HG02678 (cell line): ENCODE measurements at regions not wholly inside any gene's neighbourhood (a gene's known extent, or its start where the extent isn't known, plus 50 kb on each side); places are given as distances from the start of the nearest gene placed in this dataset.

Experiments
- ATAC-seq: cut with Tn5 transposase; IDR thresholded peaks from one replicate; pipeline ENCODE4 v1.9.1; 2021; ENCODE audit warnings: mild to moderate bottlenecking, moderate library complexity; ENCODE audit not compliant: unreplicated experiment

- no peak for ATAC-seq
Measured at GRCh38 chr11:79786961-79787360, 346.1 kb upstream of the TENM4 start.

DNA sequence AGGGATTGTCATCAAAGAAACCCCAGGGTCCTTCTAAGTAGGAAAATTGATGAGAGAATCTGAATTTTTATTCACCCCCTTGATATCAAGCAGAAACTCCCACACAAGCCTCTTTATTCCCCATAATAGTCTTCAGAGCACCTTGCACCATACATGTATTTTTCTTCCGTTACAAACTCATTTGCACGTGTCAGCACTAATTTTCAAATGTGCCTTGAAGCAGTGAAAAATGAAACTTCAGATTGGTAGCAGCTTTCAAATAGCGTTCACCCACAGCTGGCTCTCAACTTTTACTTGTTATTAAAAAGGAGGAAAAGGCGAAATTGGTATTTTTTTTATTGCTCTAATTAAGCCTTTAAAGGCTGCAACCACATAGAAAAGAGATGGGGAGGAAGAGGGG is 343.0 kb upstream of the TENM4 start:
- no peak for ATAC-seq

DNA sequence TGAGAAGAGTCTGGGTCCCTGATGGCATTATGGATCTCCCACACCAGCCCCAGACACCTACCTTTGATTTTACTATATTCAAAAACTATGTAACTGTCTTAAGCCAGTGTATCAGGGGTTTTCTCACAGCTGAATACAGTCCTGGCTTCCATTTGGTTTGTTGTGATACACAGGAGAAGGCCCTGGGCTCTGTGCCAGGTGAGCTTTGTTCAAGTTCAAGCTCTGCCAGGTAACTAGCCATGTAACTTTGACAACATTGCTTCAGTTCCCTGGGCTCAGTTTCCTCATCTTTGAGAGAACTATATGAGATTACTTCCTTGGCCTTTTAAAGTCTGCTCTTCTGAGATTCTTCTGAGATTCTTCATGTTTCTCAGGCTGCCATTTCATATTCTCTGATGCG is 327.5 kb upstream of the TENM4 start:
- no peak for ATAC-seq

DNA sequence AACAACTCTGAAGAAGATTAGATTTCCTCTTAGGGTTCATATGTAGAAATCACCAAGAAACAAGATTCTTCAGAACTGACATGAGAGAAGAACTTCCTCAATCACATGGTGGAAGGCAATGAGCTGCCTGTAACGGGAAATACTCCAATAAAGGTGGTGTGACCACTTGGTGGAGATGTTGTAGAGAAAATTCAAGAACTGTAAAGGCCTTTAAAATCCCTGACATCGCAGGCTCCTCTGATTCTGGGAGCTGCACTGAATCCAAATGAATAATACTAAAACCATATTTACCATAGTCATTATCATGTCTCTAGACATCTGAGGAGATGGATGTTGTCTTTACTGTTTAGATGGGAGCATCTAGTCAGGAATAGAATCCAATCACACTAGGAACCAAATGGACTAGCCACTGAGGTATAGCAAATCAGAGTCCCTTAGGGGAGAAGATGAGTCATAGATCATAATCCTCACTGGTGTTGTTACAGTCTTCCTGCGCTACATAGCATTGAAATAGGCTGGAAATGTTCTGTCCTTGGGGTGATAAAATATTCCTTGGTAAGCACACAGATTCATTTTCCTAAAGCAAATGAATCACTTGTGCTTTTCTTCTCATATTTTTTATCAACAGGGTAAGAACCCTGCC is 321.6 kb upstream of the TENM4 start:
- no peak for ATAC-seq

DNA sequence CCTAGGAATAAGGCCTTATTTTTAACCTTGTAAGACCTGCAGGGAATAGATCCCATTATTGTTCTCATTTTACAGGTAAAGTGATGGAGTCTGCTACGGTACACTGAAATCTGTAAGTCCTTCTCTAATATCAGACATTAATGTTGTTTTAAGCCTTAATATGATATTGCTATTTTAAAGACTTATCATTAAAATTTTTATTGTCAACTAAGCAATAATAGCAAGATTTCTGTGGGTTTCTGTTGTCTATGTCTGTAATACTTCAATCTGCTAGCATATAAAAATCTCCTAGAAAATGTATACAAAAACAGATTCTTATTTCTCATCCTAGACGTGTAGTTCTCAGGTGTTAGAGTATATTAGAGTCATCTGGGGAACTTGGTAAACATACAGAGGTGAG is 317.5 kb upstream of the TENM4 start:
- no peak for ATAC-seq

GRCh38 chr11:79747406-79747805 is 306.6 kb upstream of the TENM4 start:
- no peak for ATAC-seq

- no peak for ATAC-seq
Measured at GRCh38 chr11:79744941-79745340, 304.1 kb upstream of the TENM4 start.

GRCh38 chr11:79742176-79742575 is 301.3 kb upstream of the TENM4 start:
- ATAC-seq, result no peak

- ATAC-seq, result no peak
Measured at GRCh38 chr11:79739591-79739990, 298.8 kb upstream of the TENM4 start.

DNA sequence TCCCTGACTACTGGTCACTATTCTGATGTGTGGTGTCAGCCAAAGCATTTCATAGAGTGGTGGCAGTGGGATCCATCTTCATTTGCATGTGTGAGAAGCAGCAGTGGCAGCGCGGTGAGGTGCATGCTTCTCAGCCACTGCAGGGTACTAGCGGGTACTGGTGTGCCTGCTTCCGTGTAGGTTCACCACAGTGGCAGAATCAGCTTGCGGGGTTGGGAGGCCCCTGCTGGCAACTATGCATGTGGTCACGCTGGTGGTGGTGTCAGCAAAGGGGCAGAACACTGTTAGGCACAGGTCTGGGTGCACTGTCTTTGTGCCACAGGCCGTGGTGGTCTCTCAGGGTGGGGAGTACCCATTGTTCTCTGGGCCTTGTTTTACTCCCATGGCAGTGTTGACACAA is 286.4 kb upstream of the TENM4 start:
- ATAC-seq, result no peak

DNA sequence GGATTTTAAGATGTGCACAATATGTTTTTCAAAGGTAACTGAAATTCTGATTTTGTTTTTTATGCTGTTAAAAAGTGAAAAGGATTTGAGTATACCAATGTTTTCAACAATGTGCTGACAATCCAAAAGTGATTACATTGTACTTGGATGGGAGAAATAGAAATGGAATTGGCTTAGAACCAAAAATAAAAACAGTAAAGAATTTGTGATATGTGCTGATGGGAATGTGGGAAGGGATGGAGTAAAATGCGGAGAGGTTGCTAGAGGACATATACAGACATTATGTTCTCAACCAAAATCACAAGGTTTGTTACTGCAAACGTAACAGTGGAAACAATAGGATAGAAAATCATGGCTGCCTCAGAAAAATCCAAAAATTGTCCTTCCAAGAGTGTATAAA is 279.3 kb upstream of the TENM4 start:
- ATAC-seq, result no peak

DNA sequence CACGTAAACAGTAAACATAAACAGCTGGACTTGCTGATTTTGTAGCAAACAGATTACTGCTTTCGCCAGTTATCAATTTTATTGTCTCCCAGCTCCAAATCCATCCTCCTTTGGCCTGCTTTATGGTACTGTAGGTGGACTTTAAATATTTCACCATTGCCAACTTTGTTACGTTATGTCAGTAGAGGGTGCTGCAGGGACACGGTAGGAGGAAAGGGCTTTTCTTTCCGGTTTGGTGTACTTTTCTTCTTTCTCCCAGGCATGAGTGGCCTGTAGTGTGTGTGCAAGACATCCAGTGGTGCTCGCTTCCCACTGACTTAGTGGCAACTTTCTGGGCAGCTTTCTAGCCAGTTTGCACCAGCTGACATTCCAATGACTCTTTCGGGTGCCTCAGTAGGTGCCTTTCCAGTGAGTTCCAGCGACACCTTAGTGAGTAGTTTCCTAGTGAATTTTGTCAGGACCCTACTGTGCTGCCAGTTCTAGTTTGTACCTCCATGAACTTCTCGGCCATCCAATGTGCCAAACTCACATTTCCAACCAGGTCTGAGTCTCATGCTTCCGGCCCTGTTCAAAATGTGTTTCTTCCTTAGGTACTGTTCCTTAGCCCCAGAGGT is 267.6 kb upstream of the TENM4 start:
- peak; percentile 57 for ATAC-seq

DNA sequence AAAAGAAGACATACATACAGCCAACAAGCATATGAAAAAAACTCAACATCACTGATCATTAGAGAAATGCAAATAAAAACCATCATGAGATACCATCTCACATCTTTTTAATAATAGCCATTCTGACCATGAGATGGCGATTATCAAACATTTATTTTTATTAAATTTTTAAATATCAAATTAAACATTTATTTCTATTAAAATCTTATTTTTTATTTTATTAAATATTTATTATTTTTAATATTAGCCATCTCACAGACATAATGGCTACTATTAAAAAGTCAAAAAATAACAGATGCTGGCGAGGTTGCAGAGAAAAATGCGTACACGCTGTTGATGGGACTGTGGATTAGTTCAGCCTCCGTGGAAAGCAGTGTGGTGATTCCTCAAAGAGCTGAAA is 264.8 kb upstream of the TENM4 start:
- no peak for ATAC-seq

DNA sequence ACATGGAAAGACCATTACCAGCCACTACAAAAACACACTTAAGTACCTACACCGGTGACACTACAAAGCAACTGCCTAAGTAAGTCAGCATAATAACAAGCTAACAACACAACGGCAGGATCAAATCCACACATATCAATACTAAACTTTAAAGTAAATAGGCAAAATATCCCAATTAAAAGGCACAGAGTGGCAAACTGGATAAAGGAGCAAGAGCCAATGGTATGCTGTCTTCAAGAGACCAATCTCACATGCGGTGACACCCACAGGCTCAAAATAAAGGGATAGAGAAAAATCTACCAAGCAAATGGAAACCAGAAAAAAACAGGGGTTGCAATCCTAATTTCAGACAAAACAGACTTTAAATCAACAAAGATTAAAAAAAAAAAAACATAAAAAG is 261.5 kb upstream of the TENM4 start:
- no peak for ATAC-seq

DNA sequence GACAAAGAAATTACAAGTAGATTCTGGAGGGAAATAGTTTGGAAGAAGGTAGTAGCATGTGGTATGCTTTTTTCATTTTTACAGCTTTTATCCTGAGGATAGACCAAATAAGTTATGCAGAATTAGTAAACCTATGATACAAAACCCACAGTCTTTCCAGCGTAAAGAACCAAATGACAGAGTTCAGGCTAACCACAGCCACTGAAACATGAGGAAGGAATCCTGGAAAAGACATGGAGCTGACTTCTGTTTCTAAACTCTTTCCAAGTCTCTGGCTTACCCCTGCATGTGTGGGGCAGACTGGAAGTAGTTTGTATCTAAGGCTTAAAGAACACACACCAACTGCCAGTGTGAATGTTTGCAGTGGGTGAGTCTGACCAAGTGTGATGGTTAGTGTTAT is 258.4 kb upstream of the TENM4 start:
- ATAC-seq, result no peak

DNA sequence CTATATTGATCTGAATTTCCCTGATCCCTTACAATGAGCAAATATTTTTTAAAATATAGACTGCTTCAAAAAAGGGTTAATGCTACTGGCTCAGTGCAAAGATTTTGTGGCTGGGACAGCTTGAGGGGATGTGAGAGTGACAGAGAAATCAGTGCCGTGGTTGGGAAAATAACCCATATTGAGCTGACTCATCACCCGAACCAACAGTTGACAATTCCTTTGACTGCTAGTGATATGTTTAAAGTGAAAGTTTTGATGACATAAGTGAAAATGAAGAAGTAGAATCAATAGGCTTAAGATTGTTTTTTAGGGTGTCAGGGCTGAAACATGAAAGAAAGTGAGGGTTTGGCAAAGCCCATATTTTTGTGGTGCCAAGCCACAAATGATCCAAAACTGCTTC is 257.1 kb upstream of the TENM4 start:
- ATAC-seq, result no peak

DNA sequence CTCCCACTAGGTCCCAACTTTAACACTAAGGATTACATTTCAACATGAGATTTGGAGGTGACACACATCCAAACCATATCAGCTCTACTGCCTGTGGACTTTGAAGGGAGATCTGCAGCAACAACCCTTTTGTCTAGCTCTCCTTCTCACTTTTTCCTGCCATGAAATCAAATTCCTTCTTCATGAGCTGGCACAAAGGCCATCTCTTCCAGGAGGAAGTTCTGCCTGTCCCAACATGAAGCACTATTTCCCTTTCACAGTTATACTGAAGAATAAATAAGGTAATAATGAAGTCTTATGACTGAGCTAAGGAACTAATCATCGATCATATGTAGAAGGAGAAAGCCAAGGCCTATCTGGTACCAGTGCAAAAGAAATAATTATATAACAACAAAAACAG is 253.5 kb upstream of the TENM4 start:
- ATAC-seq, result no peak

DNA sequence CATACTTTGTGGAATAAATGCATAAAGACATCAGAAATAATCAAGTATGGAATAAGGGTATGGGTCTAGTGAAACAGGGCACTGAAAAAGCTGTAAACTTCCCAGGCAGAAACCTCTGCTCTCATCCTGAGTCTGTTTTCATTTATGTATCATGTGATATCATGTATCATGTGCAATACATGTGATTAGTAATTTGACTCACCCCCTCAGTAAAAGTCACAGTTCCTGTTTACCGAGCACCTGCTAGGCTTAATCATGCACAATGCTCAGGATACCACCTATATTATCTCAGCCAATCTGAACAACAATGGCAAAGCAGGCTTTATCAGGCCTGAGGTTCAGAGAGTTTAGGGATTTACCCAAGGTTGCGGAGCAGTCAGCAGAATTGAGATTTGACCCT is 250.6 kb upstream of the TENM4 start:
- no peak for ATAC-seq

DNA sequence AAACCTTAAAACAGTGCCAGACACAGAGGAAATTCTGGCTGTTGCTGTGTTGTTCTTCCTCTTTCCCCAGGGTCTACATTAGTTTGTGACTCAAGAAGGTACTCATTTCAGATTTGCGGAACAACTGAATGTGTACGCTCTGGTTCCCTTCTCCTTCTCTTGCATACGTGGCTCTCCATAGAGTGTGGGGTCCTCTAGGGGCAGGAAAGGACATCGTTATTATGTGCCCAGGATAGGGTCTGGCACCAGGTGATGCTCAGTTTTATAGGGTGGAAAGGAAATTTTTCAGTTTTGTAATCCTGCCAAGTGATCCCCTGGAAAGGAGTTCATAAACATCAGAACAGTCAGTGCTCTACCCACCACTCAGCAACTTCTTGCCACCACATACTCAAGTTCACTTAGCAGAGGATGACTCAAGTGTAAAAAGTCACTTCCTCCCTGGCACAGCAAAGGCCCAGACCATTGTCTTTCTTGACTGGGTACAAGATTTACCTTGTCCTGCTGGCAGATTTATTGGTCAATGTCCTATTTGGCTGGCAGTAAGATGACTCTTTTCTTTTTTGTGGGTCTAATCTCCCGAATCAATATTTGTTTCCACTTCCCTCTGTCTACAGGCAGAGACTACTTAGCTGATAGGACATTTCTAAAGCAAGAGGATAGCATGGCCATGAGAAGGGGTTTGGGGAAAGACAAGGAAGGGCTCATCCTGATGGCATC is 246.0 kb upstream of the TENM4 start:
- no peak for ATAC-seq

- ATAC-seq, result no peak
Measured at GRCh38 chr11:79683930-79684329, 243.1 kb upstream of the TENM4 start.

DNA sequence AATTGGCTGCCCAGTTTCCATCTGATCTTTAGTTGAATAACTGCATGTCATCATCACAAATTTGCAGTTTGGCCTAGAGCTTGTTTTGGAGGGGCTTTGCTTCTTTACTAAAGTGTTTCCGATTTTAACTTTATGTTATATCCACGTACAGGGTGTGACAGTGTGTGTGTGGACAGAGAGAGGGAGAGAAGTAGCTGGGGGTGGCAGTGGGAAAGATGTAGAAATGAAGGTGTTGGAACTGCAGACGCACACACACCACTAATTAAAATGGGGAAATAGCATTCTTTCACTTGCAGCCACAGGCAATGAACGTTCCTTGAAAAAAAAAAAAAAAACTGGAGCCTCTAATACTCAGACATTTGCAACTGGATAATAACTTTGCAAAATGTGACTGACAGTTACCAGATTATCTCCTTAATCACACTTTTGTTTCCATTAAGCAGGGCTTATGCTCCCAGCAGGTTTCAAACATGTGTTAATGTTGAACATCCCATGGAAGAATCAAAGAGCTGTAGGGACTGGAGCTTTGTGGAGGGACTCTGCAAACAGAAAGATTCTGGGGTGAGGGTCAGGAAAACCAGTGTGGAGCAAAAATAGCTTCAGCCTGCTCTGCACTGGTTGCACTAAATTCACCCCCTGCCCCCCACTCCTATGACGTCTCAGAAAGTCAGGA is 238.1 kb upstream of the TENM4 start:
- no peak for ATAC-seq

- ATAC-seq, result no peak
Measured at GRCh38 chr11:79676396-79676795, 235.6 kb upstream of the TENM4 start.
